Esophagus squamous epithelium (tissue), 5 donors: ENCODE measurements at regions not wholly inside any gene's neighbourhood (a gene's known extent, or its start where the extent isn't known, plus 50 kb on each side); places are given as distances from the start of the nearest gene placed in this dataset.

Experiments used
- DNase-seq: peaks from one replicate; lab custom pipeline; 2025; lab: John Stamatoyannopoulos, UW
- H3K27ac ChIP-seq, 4 donors: fragments of 200-600 bp; sonication (generic); one replicate each; pipeline ENCODE4 v1.5.1; 2016 to 2019; ENCODE audit warnings: mild to moderate bottlenecking in 1 of 4
- H3K27me3 ChIP-seq, 4 donors: fragments of 200-600 bp; sonication (generic); 1 replicate in 3 of 4; 2 replicates in 1 of 4; pipeline versions ENCODE4 v1.5.1 to v1.6.0; 2017 to 2021; ENCODE audit warnings: antibody characterized with exemption in 1 of 4
- H3K36me3 ChIP-seq, 3 donors: fragments of 200-600 bp; sonication (generic); one replicate each; pipeline ENCODE4 v1.5.1; 2016 to 2019
- H3K4me1 ChIP-seq, 3 donors: fragments of 200-600 bp; sonication (generic); one replicate each; pipeline ENCODE4 v1.5.1; 2017 to 2019
- H3K4me3 ChIP-seq, 4 donors: fragments of 200-600 bp; sonication (generic); 1 replicate in 3 of 4; 2 replicates in 1 of 4; pipeline ENCODE4 v1.5.1; 2016 to 2019; ENCODE audit warnings: mild to moderate bottlenecking in 2 of 4, moderate library complexity in 1 of 4
- H3K9me3 ChIP-seq, 3 donors: fragments of 200-600 bp; sonication (generic); one replicate each; pipeline ENCODE4 v1.5.1; 2016 to 2019
- CTCF ChIP-seq, 6 experiments: fragments of 450-650 bp in 4 of 6; fragments of 200-600 bp in 2 of 6; sonication (generic) in 2 of 6; IDR thresholded peaks; one replicate each; pipeline ENCODE4 v1.5.1; 2016 to 2019; ENCODE audit warnings: antibody characterized with exemption in 6 of 6, mild to moderate bottlenecking in 4 of 6, moderate library complexity in 4 of 6
- POLR2A ChIP-seq, 4 donors: fragments of 450-650 bp; IDR thresholded peaks; one replicate each; pipeline ENCODE4 v1.6.1; 2017; ENCODE audit warnings: antibody characterized with exemption in 4 of 4, mild to moderate bottlenecking in 4 of 4, moderate library complexity in 3 of 4
- WGBS, 2 donors: methylation state at CpG; one replicate each; pipeline ENCODE4 v1.1.5; 2018; 5-methylcytosine and 5-hydroxymethylcytosine counted together
- intact Hi-C: fragments of 100-400 bp; cut with DNase I; formaldehyde crosslinking; loops from one replicate; pipeline ENCODE4 v1.15.0; 2022
- donor health status: DM: yes; HTN: yes; CAD: no.

DNA sequence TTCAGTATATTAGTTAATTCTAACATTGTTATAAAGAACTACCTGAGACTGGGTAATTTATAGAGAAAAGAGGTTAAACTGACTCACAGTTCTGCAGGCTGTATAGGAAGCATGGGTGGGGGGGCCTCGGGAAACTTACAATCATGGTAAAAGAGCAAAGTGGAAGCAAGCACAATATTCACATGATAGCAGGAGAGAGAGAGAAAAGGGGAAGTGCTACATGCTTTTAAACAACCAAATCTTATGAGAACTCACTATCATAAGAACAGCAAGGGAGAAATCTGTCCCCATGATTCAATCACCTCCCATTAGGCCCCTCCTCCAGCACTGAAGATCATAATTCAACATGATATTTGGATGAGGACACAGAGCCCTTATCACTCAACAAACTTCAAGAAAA, 324.9 kb downstream of the ZNF608 start:
- TF ChIP-seq CTCF (IDR thresholded peaks at IDR 0.05) (no peak), POLR2A (IDR thresholded peaks at IDR 0.05) (no peak)
- intact Hi-C loops, result no loop called here
- Histone ChIP-seq H3K27me3 (no peaks in the 10 kb centered on the region), H3K36me3 (no peaks in the 10 kb centered on the region), H3K4me3 (no peak overlapping the region), H3K9me3 (peaks cover 0 to 18% (median 4%) of the 10 kb centered on the region in 3 donors), H3K27ac (no peak overlapping the region), H3K4me1 (no peaks in the 10 kb centered on the region)
- 73 to 80% methylated on average over 1 of the region's 1 CpG for WGBS, 2 donors
- DNase-seq, result no peak

DNA sequence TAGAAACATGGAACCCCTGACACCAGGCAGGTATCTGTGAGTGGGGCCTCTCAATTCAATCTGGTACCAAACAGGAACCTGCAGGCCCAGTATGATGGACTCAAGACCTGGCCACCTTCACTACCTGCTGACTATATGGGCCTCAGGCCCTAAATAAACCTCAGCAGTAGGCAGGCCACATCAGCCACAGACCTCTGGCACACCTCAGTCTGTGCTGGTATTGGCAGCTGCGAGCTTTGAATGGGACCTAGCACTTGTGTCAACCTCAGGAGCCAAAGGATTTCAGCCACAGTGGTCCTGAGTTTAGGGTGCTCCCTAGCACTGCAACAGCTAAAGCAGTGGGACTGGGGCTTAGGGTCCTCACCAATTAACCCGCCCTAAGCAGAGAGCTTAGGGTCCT, 325.5 kb downstream of the ZNF608 start:
- H3K27ac ChIP-seq, result no peak overlapping the region
- no peak for DNase-seq
- H3K36me3 ChIP-seq, result no peaks in the 10 kb centered on the region
- intact Hi-C loops, result no loop called here
- H3K4me3 ChIP-seq, result no peak overlapping the region
- H3K27me3 ChIP-seq, result no peaks in the 10 kb centered on the region
- H3K9me3 ChIP-seq, result peaks cover 0 to 18% (median 4%) of the 10 kb centered on the region in 3 donors
- TF ChIP-seq CTCF (IDR thresholded peaks at IDR 0.05), result no peak
- no peak for TF ChIP-seq POLR2A (IDR thresholded peaks at IDR 0.05)
- 100% methylated on average over 1 of the region's 2 CpGs; no CpG with 5 or more reads in 1 of the 2 donors for WGBS, 2 donors
- peaks cover 0 to under 1% (median 0%) of the 10 kb centered on the region in 3 donors for H3K4me1 ChIP-seq

- Histone ChIP-seq H3K9me3 (peaks cover 0 to 12% (median 4%) of the 10 kb centered on the region in 3 donors), H3K27me3 (no peaks in the 10 kb centered on the region), H3K27ac (no peak overlapping the region), H3K4me1 (peaks cover 0 to 12% (median 0%) of the 10 kb centered on the region in 3 donors), H3K36me3 (no peaks in the 10 kb centered on the region), H3K4me3 (no peak overlapping the region)
- TF ChIP-seq POLR2A (IDR thresholded peaks at IDR 0.05) (no peak), CTCF (IDR thresholded peaks at IDR 0.05) (no peak)
- intact Hi-C loops, result no loop called here
- no peak for DNase-seq
- 68 to 74% methylated on average over 2 of the region's 2 CpGs for WGBS, 2 donors
Observed at GRCh38 chr5:124419531-124419930, 326.9 kb downstream of the ZNF608 start.

DNA sequence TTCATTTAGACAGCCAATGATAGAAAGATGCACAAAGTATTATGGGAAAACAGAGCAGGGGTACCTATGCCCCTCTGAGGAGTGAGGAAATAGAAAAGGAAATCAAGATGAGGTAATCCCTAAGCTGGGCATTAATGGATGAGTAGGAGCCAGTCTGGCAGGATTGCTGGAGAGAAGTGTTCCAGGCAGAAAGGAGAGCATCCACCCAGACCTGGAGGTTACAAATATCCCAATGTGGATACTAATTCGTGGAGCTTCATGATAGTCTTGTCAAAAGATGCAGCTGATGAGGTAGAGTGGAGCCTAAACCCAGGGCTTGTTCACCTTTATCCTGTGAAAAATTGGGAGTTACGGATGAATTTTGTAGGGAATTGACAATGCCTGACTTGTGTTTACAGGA, 328.0 kb downstream of the ZNF608 start:
- 73 to 77% methylated on average over 2 of the region's 2 CpGs for WGBS, 2 donors
- intact Hi-C loops, result no loop called here
- Histone ChIP-seq H3K27me3 (no peaks in the 10 kb centered on the region), H3K4me3 (no peak overlapping the region), H3K4me1 (peaks cover 0 to 16% (median 0%) of the 10 kb centered on the region in 3 donors), H3K9me3 (peaks cover 0 to 5% (median 4%) of the 10 kb centered on the region in 3 donors), H3K27ac (no peak overlapping the region), H3K36me3 (no peaks in the 10 kb centered on the region)
- no peak for TF ChIP-seq POLR2A (IDR thresholded peaks at IDR 0.05)
- no peak for TF ChIP-seq CTCF (IDR thresholded peaks at IDR 0.05)
- DNase-seq, result no peak

DNA sequence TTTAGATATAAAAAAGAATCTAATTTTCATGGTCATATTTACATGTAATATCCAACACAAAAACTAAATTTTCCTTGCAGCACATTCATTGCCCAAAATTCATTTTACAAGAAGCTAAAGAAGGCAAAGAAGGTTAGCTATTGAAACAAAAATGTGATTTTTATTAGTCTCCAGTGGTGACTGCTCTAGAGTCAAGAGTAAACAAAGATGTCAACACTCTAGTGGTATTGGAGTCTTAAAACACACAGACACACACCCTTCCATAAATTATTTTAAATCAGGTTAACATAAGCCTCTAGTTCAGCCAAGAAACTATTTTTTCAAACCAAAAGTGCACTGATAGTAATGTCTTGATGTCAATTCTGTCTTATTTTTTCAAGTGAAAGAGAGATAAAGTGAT, 329.2 kb downstream of the ZNF608 start:
- TF ChIP-seq POLR2A (IDR thresholded peaks at IDR 0.05) (no peak), CTCF (IDR thresholded peaks at IDR 0.05) (no peak)
- DNase-seq, result no peak
- Histone ChIP-seq H3K27ac (no peak overlapping the region), H3K4me1 (peaks cover 0 to 16% (median 0%) of the 10 kb centered on the region in 3 donors), H3K9me3 (no peaks in the 10 kb centered on the region), H3K27me3 (no peaks in the 10 kb centered on the region), H3K36me3 (no peaks in the 10 kb centered on the region), H3K4me3 (no peak overlapping the region)
- intact Hi-C loops, result no loop called here
